GM23248 (cell line): ENCODE measurements at regions not wholly inside any gene's neighbourhood (a gene's known extent, or its start where the extent isn't known, plus 50 kb on each side); places are given as distances from the start of the nearest gene placed in this dataset.

Source experiments
- EZH2 ChIP-seq: fragments of 200-600 bp; sonication (generic); IDR thresholded peaks from 2 replicates; pipeline ENCODE4 v1.6.1; 2018; ENCODE audit warnings: antibody characterized with exemption, mild to moderate bottlenecking; ENCODE audit not compliant: insufficient read depth, poor library complexity, severe bottlenecking
- EZH2phosphoT487 ChIP-seq: fragments of 200-600 bp; sonication (generic); IDR thresholded peaks from 2 replicates; pipeline ENCODE4 v1.6.1; 2018; ENCODE audit warnings: antibody characterized with exemption, moderate library complexity, mild to moderate bottlenecking, low read depth; ENCODE audit not compliant: insufficient read depth

DNA sequence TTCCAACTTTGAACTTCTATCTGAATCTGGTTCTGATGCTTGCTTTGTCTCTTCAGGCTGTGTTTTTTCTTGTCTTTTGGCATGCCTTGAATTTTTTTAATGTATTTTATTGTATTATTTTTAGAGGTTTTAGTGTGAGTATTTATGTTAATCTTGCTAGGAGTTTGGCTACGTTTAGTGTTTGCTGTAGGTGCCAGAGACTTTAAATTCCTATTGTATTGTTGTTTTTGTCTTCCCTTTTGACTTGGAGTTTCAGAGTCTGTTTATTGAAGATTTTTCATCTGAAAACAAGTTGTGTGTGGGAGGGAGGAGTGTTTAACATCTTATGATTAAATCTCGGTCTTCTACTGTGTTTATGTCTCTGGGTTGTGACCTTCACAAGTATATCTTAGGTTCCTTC lies 956.8 kb downstream of the TLE1 start:
- TF ChIP-seq EZH2 (no peak), EZH2phosphoT487 (no peak)
